ENCODE measurements at regions not wholly inside any gene's neighbourhood (a gene's known extent, or its start where the extent isn't known, plus 50 kb on each side); places are given as distances from the start of the nearest gene placed in this dataset.
"Not testable (repeated sequence)": the region's sequence is repeated elsewhere in the genome, so short reads cannot be mapped to it uniquely, and the experiment has no call there.

DNA sequence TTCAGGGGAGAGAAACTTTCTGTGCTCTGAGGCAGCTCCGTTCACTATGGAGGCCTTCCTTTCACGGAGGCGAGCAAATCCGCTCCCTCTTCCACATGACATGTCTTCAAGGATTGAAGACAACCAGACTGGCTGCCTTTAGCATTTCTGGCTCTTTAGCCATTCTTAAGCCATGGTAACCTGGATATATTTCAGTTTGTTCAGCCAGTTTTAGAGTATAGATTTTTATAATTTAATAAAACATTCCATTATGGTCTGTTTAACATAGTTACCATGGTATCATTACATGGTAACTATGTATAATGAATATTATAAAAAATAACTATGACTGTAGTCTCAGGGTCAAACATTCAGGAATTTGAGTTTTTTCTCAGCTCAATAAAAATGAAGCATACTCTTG, 54.2 kb upstream of the NFIA start:
- no peak for DNase-seq

- not testable (repeated sequence) for DNase-seq
Observed at GRCh38 chr1:61018068-61018467, 64.3 kb upstream of the NFIA start.

- no peak for DNase-seq
Observed at GRCh38 chr1:61017651-61018050, 64.7 kb upstream of the NFIA start.

GRCh38 chr1:61013946-61014667, 68.3 kb upstream of the NFIA start:
- no peak for DNase-seq

DNA sequence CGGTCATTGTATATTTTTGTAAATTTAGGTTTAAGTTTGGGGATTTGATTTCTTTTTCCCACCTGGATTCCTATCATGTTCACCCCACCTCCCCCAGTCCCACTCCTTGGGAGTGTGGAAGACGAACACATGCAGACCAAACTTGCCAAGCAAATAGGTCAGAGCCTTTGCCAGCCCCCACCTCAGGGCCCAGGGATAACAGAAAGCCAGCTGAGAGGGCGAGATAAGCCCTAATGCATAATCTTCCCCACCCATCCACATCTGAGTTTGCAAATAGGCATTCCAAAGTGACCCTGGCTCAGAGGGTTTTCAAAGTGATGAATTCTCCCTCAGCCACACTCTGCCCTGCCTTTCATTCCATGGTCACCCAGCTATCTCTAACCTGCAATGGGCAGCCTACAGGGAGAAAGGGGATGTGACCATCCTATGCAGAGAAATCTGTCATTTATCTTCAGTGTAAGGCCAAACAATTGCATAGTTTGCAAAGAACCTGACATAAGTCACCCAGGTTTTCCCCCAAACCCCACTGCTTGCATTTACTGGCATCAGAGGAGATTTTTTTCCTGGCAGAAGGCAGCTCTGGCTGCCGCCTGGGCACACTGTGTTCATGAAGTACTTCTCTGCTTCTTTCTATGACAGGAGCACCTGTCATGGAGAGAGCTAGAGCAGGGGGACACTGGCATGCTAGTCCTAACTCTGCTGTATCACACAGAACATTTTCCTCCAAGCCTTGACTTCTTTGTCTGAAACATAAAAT, 69.0 kb upstream of the NFIA start:
- DNase-seq: no peak

DNA sequence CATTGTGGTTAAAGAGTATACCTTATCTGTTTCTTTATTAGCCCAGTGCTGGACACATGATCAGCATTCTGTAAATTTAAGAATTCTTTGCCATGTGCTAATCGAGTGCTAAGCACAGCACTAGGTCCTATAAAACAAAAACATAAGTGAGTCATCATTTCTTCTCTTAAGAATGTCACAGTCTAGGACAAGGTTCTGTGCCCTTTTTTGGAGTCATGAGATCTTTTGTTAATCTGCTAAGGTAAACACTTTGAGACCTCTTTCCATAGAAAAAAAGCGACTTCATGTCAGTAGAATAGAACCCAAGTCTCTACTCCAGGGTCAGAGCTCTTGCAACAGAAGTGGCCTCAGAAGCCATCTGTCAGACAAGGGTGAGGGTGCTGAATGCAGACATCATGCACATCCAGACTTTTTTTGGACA, 70.0 kb upstream of the NFIA start:
- DNase-seq: no peak

- peak; percentile 95 for DNase-seq
Observed at GRCh38 chr1:61011561-61012263, 70.6 kb upstream of the NFIA start.

DNA sequence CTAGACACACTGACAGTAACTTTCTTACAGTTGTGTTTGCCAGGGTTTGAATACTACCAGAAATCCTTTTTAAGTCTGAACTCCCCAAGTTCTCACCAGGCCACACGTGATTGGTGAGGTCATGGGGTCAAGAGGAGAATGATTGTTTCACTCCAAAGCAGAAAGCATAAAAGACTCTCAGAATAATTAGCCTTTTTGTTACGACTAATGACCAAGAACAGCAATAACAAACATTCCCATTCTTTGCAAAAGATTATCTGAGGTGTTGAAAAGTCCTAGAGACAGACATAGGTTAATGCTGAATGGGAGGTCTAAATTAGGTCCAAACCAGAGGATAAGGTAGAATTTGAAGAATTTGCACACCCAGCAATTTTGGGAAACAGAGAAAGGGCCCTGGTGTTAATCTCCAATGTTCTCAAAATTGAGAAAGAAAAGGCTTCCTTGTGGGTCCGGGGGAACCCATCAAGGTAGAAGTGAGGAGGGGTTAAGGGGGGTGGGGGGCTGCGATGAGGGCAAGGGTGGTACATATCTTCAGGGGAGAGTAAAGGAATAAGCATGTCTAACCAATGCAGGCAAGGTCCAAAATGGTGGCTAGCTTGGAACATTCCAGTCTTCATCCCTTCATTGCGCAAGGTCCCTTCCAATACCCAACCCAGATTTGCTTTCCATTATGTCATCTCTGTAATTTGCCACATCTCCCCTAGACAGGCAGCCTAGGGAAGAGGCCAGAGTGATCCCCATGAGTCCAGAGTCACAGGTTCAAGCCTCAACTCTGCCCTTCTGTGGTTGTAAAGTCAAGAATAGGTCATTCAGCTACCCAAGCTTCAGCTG, 74.6 kb upstream of the NFIA start:
- no peak for DNase-seq

DNA sequence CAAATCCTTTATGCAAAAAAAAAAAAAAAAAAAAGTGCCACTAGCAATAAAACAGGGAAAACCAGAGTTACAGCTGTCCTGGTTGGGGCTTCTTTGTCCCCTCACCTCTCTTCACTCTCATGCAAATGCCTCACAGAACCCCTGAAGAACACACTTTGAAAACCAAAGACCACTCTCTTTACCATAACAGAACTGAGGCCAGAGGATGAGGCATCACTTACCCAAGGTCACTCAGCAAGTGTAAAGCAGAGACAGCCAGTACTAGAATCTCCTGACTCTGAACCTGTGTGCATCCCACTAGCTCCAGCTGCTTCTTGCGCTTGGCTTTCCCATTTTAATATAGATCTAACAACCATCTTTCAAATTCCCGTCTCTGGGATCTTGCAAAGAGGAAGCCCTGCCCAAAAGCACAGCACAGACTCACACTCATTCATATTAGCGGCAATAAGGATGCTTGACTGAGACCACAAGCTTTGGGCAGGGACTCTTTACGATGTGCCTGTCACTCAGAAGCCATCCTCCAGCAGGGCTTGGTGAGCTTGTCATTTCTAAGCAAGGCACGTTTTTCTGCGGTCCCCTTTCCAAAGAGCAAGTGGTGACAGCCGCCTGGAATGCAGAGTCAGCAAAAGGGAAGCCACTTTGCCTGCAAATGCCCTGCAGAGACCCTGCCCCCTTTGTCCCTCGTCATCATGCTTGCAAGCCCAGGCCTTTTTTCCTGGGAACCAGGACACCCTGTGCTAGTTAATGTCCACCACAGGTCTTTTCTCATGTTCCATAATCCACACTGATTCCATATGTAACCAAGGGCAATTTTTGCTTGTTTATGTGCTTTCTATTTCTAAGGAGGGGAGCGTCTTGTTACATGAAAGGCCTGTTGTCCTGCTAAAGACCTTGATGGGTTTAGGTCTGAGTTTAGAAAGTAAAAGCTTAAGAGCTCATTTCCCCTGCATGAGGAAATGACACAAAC, 76.5 kb upstream of the NFIA start:
- DNase-seq: no peak

DNA sequence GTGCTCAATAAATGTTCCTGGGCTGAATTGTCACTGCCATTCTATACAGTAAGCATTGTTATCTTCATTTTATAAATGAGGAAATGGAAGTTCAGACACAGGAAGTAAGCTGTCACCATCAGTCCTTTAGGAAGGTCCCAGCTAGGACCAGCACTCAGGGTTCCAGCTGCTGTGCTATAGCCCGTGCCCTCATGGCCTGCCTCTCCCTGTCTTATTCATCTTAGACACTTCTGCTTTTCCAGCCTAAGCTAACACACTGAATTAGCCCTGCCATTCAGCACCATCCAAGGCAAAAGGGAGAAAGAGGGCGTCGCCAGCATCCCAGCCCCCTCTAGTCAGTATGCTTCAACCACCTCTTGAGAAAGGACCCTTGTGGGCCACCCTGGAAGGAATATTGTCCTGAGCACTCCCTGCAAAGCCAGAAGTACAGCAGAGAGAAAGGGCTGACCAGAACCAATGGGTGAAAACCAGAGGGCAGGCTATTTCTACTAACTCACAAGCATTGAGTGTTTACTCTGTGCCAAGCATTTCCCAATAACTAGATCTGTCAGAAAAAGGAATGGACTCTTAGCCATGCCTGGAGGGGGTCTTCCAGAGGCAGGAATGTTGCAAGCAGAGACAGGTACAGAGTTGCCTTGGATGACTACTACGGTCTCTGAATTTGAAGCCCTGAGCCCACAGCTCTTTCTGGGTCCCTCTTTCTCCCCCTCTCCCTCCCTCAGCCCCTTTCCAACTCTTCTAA, 77.9 kb upstream of the NFIA start:
- no peak for DNase-seq

- DNase-seq: no peak
Observed at GRCh38 chr1:61000327-61000726, 82.0 kb upstream of the NFIA start.

GRCh38 chr1:60998786-60999185, 83.6 kb upstream of the NFIA start:
- DNase-seq: no peak

DNA sequence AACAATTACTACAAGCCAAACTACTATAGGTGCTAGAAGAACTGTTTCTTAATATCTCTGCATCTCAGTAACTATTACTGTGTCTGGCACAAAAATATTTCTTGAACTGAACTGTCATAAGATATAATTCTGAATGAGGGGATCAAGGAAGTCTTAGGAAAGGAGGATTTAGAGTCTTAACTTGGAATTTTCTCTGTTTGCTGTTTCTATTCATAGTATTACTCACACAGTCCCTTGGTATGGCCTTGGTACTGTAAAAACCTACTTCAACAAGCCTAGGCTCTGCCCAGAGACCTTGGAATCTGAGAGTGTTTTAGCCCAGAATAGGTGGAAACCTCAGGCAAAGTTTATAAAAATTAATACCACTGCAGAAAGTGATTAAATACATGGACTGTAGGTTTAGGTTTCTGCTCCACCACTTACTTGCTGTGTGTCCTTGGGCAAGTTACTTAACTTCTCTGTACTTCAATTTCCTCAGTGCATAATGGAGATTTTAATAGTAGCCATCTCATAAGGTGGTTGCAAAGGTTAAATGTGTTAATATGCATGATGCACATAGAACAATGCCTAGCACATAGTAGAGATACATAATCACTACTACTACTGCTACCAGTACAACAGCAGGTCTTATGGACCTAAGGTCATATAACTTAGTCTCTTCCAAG, 87.4 kb upstream of the NFIA start:
- DNase-seq: no peak

GRCh38 chr1:60994369-60994768, 88.0 kb upstream of the NFIA start:
- DNase-seq: no peak

DNA sequence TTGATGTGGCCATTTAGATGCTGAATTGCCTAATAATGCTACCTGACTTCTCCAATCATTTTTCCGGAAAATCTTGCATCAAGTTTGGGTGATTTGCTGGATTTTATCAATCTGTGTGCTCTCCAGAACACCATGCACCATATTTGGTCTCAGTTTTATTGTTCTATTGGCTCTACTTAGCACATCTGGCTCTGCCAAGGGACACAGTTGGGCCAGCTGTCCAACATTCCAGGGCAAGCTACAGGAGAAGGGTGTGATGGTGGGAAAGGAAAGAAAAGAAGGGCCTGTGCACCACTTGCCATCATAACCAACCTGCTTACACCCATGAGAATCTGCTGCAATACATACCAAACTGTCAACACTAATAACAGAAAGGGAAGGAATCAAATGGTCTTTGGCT, 90.2 kb upstream of the NFIA start:
- DNase-seq: no peak

DNA sequence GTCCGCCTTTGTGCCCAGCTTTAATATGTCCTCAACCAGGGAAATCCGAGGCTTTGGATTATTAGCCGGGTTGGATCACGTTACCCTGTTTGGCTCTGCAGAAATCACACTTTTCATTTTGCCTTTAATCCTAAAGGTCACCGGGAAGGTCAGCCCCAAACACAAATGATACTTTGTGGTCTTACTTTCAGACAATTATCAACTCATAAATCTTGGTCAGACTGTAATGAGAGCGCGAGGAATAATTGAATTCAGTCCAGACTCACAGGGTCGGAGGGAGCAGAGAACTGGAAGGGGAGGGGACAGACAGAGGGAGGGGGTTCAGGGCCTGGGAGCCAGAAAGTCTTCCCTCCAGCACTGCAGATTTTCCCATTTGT, 91.7 kb upstream of the NFIA start:
- DNase-seq: no peak

- DNase-seq: no peak
Observed at GRCh38 chr1:60989749-60990713, 92.3 kb upstream of the NFIA start.

DNA sequence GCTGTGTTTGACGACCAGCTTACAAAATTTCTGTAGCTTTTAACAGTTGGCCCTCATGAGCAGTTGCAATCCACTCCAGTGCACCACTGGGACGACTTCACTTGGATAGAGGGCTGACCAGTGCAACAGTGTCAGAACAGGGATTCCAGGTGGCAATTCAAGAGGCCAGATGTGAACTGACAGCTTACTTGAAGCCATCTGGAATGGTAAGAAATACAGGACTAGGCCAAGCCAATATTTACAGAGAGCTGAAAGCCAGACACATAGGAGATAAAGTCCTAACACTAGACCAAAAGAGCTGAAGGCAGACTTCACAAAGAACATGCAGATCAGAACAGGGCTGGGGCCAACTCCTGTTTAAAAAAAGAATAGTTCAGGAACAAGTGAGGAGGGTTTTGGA, 93.5 kb upstream of the NFIA start:
- no peak for DNase-seq

GRCh38 chr1:60987904-60988303, 94.5 kb upstream of the NFIA start:
- DNase-seq: no peak
